Activated naive CD4-positive, alpha-beta T cell treated with anti-CD3 and anti-CD28 coated beads, Interleukin-2, amount 50 U/mL, for 24 hours (primary cell): ENCODE measurements at regions not wholly inside any gene's neighbourhood (a gene's known extent, or its start where the extent isn't known, plus 50 kb on each side); places are given as distances from the start of the nearest gene placed in this dataset.
"Not testable (repeated sequence)": the region's sequence is repeated elsewhere in the genome, so short reads cannot be mapped to it uniquely, and the experiment has no call there.

ENCODE experiments used
- H3K27ac Mint-ChIP-seq: one replicate; pipeline ENCODE4 v1.8.0; 2021; ENCODE audit warnings: mild to moderate bottlenecking, mixed read lengths
- H3K27me3 Mint-ChIP-seq: one replicate; pipeline ENCODE4 v1.8.0; 2021; ENCODE audit warnings: mixed read lengths
- H3K36me3 Mint-ChIP-seq: one replicate; pipeline ENCODE4 v1.8.0; 2021; ENCODE audit warnings: mixed read lengths
- H3K4me1 Mint-ChIP-seq: one replicate; pipeline ENCODE4 v1.8.0; 2021; ENCODE audit warnings: mixed read lengths
- H3K4me3 Mint-ChIP-seq: one replicate; pipeline ENCODE4 v1.8.0; 2021; ENCODE audit warnings: mild to moderate bottlenecking, mixed read lengths
- H3K9me3 Mint-ChIP-seq: one replicate; pipeline ENCODE4 v1.8.0; 2021; ENCODE audit warnings: mixed read lengths

DNA sequence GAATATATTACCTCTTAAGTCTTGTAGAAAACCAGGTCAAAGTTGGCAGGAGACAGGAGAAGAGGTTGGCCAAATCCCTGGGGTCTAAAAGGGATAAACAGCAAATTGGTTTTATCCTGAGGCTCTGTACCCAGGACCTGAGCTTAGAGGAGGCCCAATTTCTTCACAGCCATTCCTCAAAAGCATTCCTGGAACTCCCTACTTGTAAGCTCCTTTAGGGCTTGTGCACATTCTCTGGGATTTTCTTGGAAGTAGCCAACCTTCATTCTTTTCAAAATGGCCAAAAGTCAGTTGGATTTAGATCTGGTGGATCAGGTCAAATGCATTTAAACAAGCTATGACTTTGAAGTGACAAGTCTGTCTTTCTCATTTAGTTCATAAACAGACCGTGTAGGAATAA is 152.1 kb upstream of the PLXNC1 start:
- Mint-ChIP-seq H3K4me1 (no peaks in the 10 kb centered on the region), H3K36me3 (peaks cover 3% of the 10 kb centered on the region), H3K4me3 (no peak overlapping the region), H3K27me3 (no peaks in the 10 kb centered on the region), H3K27ac (no peak overlapping the region), H3K9me3 (peaks cover 6% of the 10 kb centered on the region)

DNA sequence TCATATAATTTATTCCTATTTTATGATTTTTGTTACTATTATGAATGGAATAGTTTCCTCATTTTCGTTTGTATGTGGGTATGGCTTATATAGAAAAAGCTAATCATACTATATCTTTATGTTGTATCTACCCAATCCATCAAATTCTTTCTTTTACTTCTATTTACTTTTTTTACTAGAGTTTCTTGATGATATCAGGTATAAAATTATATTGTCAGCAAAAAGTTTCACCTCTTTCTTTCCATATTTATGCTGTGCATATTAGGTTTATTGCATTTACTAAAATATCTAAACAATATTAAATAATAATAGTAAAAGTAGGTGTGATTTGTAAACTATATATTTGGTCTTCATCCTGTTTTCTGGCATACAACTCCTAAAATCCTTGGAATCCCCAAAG is 146.7 kb upstream of the PLXNC1 start:
- H3K4me3 Mint-ChIP-seq: no peak overlapping the region
- no peaks in the 10 kb centered on the region for H3K27me3 Mint-ChIP-seq
- peaks cover 14% of the 10 kb centered on the region for H3K4me1 Mint-ChIP-seq
- no peak overlapping the region for H3K27ac Mint-ChIP-seq
- H3K36me3 Mint-ChIP-seq: peaks cover 15% of the 10 kb centered on the region
- peaks cover 14% of the 10 kb centered on the region for H3K9me3 Mint-ChIP-seq

- Mint-ChIP-seq H3K4me1 (peaks cover 26% of the 10 kb centered on the region), H3K9me3 (peaks cover 17% of the 10 kb centered on the region), H3K27ac (peak overlapping the region; percentile 62), H3K36me3 (peaks cover 19% of the 10 kb centered on the region)
- not testable (repeated sequence) for H3K27me3 Mint-ChIP-seq, H3K4me3 Mint-ChIP-seq
Measured at GRCh38 chr12:94002925-94003324, 145.5 kb upstream of the PLXNC1 start.

DNA sequence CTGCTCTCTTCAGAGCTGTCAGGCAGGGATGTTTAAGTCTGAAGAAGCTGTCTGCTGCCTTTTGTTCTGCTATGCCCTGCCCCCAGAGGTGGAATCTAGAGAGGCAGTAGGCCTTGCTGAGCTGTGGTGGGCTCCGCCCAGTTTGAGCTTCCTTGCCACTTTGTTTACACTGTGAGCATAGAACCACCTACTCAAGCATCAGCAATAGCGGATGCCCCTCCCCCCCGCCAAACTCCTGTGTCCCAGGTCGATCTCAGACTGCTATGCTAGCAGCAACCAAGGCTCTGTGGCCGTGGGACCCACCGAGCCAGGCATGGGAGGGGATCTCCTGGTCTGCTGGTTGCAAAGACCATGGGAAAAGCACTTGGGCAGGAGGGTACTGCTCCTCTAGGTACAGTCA is 140.5 kb upstream of the PLXNC1 start:
- H3K4me3 Mint-ChIP-seq, H3K27ac Mint-ChIP-seq, H3K27me3 Mint-ChIP-seq: not testable (repeated sequence)
- H3K4me1 Mint-ChIP-seq: peaks cover 51% of the 10 kb centered on the region
- H3K9me3 Mint-ChIP-seq: peaks cover 13% of the 10 kb centered on the region
- H3K36me3 Mint-ChIP-seq: peaks cover 15% of the 10 kb centered on the region

GRCh38 chr12:94010307-94010706 is 138.1 kb upstream of the PLXNC1 start:
- Mint-ChIP-seq H3K4me3 (no peak overlapping the region), H3K27me3 (no peaks in the 10 kb centered on the region)

DNA sequence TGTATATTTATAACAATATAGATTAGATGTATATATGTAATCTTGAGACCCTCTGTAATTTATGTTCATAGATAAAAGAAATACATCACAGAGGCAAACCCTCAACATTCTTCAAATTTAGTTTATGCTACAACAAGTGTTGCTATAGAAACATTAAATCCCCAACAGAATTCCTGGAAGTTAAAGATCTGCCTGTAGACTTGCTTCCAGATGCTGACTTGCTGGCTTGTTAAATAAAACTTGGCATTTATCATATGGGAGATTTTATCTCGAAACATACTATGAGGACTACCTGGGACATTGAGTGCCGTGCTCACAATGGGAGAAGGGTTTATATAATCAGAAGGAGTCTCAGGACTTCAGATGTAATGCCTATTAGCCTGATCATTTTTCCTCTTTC is 136.3 kb upstream of the PLXNC1 start:
- Mint-ChIP-seq H3K9me3 (peaks cover under 1% of the 10 kb centered on the region), H3K27me3 (no peaks in the 10 kb centered on the region), H3K36me3 (peaks cover 10% of the 10 kb centered on the region), H3K4me1 (peaks cover 45% of the 10 kb centered on the region), H3K4me3 (no peak overlapping the region), H3K27ac (no peak overlapping the region)

More at GRCh38 chr12:94010307-94010706, 138.1 kb upstream of the PLXNC1 start:
- H3K4me1 Mint-ChIP-seq: peaks cover 59% of the 10 kb centered on the region
- peaks cover 12% of the 10 kb centered on the region for H3K36me3 Mint-ChIP-seq
- no peak overlapping the region for H3K27ac Mint-ChIP-seq
- peaks cover 9% of the 10 kb centered on the region for H3K9me3 Mint-ChIP-seq

GRCh38 chr12:94012590-94012989 is 135.8 kb upstream of the PLXNC1 start:
- no peak overlapping the region for H3K4me3 Mint-ChIP-seq
- no peaks in the 10 kb centered on the region for H3K9me3 Mint-ChIP-seq
- H3K4me1 Mint-ChIP-seq: peaks cover 40% of the 10 kb centered on the region
- H3K27ac Mint-ChIP-seq: no peak overlapping the region
- H3K27me3 Mint-ChIP-seq: no peaks in the 10 kb centered on the region
- H3K36me3 Mint-ChIP-seq: peaks cover 11% of the 10 kb centered on the region

- not testable (repeated sequence) for H3K27me3 Mint-ChIP-seq, H3K4me3 Mint-ChIP-seq, H3K27ac Mint-ChIP-seq, H3K9me3 Mint-ChIP-seq
- H3K4me1 Mint-ChIP-seq: peaks cover 17% of the 10 kb centered on the region
- H3K36me3 Mint-ChIP-seq: peaks cover 20% of the 10 kb centered on the region
Measured at GRCh38 chr12:94017247-94017646, 131.1 kb upstream of the PLXNC1 start.

GRCh38 chr12:94020335-94020734 is 128.0 kb upstream of the PLXNC1 start:
- Mint-ChIP-seq H3K4me3 (no peak overlapping the region), H3K36me3 (peaks cover 23% of the 10 kb centered on the region), H3K9me3 (peaks cover 16% of the 10 kb centered on the region), H3K27ac (no peak overlapping the region), H3K4me1 (no peaks in the 10 kb centered on the region), H3K27me3 (no peaks in the 10 kb centered on the region)

DNA sequence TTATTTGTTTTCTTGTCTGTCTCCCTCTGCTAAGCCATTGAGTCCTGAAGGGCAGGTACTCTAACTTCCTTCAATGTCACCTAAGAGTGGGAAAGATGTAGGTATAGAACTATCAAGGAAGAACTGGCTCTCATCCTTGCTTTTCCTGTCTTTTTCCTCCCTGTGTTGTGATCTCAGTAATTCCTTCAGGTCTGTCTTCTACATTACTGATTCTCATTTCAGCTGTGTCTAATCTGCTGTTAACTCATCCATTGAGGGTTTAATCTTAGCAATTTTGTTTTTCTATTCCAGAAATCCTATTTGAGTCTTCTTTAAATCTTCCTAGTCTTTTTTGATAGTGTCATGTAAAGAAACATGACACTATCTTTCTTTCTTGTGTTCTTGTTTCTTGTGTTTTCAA is 124.5 kb upstream of the PLXNC1 start:
- no peak overlapping the region for H3K27ac Mint-ChIP-seq
- peaks cover 6% of the 10 kb centered on the region for H3K36me3 Mint-ChIP-seq
- H3K4me3 Mint-ChIP-seq: no peak overlapping the region
- H3K4me1 Mint-ChIP-seq: no peaks in the 10 kb centered on the region
- no peaks in the 10 kb centered on the region for H3K27me3 Mint-ChIP-seq
- H3K9me3 Mint-ChIP-seq: peaks cover 18% of the 10 kb centered on the region

- peaks cover 6% of the 10 kb centered on the region for H3K4me1 Mint-ChIP-seq
- H3K9me3 Mint-ChIP-seq: peaks cover 18% of the 10 kb centered on the region
- H3K27me3 Mint-ChIP-seq: no peaks in the 10 kb centered on the region
- no peak overlapping the region for H3K27ac Mint-ChIP-seq
- peaks cover 6% of the 10 kb centered on the region for H3K36me3 Mint-ChIP-seq
- no peak overlapping the region for H3K4me3 Mint-ChIP-seq
Measured at GRCh38 chr12:94025068-94025467, 123.3 kb upstream of the PLXNC1 start.

GRCh38 chr12:94025756-94026155 is 122.6 kb upstream of the PLXNC1 start:
- Mint-ChIP-seq H3K27ac (no peak overlapping the region), H3K4me1 (peaks cover 12% of the 10 kb centered on the region), H3K4me3 (no peak overlapping the region), H3K27me3 (no peaks in the 10 kb centered on the region), H3K36me3 (peaks cover 6% of the 10 kb centered on the region), H3K9me3 (peaks cover 18% of the 10 kb centered on the region)

DNA sequence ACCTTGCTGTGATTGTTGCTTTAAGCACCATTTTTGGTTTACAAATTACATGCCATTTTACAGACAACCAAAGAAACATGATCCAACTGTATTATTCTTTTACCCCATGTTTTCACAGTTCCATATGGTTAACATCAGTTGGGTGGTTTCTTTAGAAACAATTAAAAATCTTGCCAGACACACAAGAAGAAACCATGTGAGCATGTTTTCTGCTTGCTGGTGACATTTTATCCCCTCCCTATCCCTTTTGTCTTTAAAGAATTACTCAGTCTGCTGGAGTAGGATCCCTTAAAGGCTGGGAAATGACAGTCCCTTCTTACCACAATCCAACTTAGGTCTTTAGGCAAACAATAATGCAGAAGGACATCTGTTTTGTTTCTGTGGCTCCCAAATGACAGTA is 121.8 kb upstream of the PLXNC1 start:
- Mint-ChIP-seq H3K27me3 (no peaks in the 10 kb centered on the region), H3K9me3 (peaks cover 14% of the 10 kb centered on the region), H3K4me3 (no peak overlapping the region), H3K4me1 (peaks cover 21% of the 10 kb centered on the region), H3K27ac (no peak overlapping the region), H3K36me3 (peaks cover 8% of the 10 kb centered on the region)

GRCh38 chr12:94027561-94027960 is 120.8 kb upstream of the PLXNC1 start:
- Mint-ChIP-seq H3K4me3 (no peak overlapping the region), H3K9me3 (peaks cover 12% of the 10 kb centered on the region), H3K27ac (no peak overlapping the region), H3K27me3 (no peaks in the 10 kb centered on the region), H3K4me1 (peaks cover 30% of the 10 kb centered on the region), H3K36me3 (peaks cover 8% of the 10 kb centered on the region)

GRCh38 chr12:94031763-94032162 is 116.6 kb upstream of the PLXNC1 start:
- H3K9me3 Mint-ChIP-seq: peaks cover 11% of the 10 kb centered on the region
- H3K36me3 Mint-ChIP-seq: peaks cover 4% of the 10 kb centered on the region
- H3K27ac Mint-ChIP-seq: peak overlapping the region; percentile 68
- H3K4me1 Mint-ChIP-seq: peaks cover 50% of the 10 kb centered on the region
- H3K4me3 Mint-ChIP-seq: no peak overlapping the region
- H3K27me3 Mint-ChIP-seq: no peaks in the 10 kb centered on the region

GRCh38 chr12:94032368-94032767 is 116.0 kb upstream of the PLXNC1 start:
- peaks cover 4% of the 10 kb centered on the region for H3K36me3 Mint-ChIP-seq
- H3K4me3 Mint-ChIP-seq: peak overlapping the region; percentile 63
- H3K4me1 Mint-ChIP-seq: peaks cover 50% of the 10 kb centered on the region
- no peak overlapping the region for H3K27ac Mint-ChIP-seq
- H3K27me3 Mint-ChIP-seq: no peaks in the 10 kb centered on the region
- H3K9me3 Mint-ChIP-seq: peaks cover 11% of the 10 kb centered on the region

DNA sequence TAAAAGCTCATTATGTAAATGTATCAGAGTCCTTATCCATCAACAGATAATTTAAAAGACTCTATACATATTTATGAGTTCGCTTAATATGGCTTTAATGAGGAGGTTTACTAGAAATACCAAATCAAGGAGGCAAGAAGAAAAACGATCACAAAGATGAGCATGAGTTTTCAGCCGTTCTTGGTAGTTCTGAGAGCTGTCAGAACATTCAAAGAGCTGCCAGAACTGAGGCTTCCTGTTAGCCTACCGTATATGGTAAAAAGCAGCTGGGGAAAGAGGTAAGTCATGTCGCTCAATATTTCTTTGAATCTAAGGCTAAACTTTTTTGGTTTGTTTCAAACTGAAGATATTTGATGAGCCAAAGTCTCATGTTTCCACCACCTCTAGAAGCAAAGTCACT is 115.3 kb upstream of the PLXNC1 start:
- H3K9me3 Mint-ChIP-seq: peaks cover 9% of the 10 kb centered on the region
- H3K4me3 Mint-ChIP-seq: peak overlapping the region; percentile 63
- H3K4me1 Mint-ChIP-seq: peaks cover 50% of the 10 kb centered on the region
- peak overlapping the region; percentile 80 for H3K27ac Mint-ChIP-seq
- peaks cover 5% of the 10 kb centered on the region for H3K36me3 Mint-ChIP-seq
- H3K27me3 Mint-ChIP-seq: no peaks in the 10 kb centered on the region
